Stimulated activated CD8-positive, alpha-beta memory T cell treated with anti-CD3 and anti-CD28 coated beads, Interleukin-7, amount 100 ng/mL, for 24 hours (primary cell): ENCODE measurements at regions not wholly inside any gene's neighbourhood (a gene's known extent, or its start where the extent isn't known, plus 50 kb on each side); places are given as distances from the start of the nearest gene placed in this dataset.
"Not testable (repeated sequence)": the region's sequence is repeated elsewhere in the genome, so short reads cannot be mapped to it uniquely, and the experiment has no call there.

ENCODE experiments used
- DNase-seq: peaks from one replicate; pipeline ENCODE4 v3.0.0-alpha.2; 2020; ENCODE audit warnings: low read depth

- no peak for DNase-seq
These were observed 546.6 kb downstream of the KCTD12 start for GRCh38 chr13:76339649-76340048.

GRCh38 chr13:76338003-76338402 lies 548.2 kb downstream of the KCTD12 start:
- no peak for DNase-seq

DNA sequence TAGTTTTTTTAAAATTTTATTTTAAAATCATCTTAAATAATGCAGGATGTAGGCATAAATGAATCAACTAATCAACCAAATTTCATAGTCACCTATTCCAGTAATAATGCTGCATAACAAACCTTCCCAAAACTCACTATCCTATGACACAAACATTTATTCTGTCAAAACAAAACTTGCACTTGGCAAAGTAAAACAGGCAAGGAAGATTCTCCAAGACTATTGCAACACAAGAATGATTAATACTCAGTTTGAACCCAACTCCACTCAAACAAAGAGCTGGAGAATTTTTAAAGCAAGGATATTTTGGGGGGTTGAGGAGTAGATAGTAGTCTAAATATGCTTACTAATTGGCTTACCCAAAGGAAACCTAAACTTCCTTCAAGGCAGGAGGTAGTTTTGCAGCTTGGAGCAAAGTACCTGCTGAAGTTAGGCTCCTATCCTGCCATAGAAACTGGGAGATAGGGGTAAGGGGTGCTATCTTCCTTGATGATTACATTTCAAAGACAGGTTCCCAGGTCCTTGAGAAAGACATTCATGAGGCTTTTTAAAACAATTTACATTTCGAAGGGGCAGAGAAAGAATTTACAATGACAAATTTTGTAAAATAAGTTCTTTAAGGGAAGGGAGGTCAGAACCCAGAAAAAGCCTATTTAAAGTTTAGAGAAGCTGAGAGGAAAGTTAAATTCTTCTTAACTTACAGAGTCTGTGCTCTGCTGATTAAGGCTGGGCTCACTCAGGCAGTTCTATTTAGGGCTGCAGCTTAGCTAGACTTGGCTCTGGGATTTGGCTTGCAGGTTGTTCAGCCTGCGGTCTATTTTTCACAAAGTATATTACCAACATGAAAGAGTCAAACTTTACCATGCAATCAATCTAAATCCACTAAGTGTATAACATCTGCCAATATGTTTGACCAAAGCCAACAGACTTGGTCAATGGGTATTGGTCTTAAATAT lies 549.0 kb downstream of the KCTD12 start:
- no peak for DNase-seq

- no peak for DNase-seq
These were observed 550.7 kb downstream of the KCTD12 start for GRCh38 chr13:76335463-76335862.

GRCh38 chr13:76331943-76332712 lies 554.1 kb downstream of the KCTD12 start:
- no peak for DNase-seq

DNA sequence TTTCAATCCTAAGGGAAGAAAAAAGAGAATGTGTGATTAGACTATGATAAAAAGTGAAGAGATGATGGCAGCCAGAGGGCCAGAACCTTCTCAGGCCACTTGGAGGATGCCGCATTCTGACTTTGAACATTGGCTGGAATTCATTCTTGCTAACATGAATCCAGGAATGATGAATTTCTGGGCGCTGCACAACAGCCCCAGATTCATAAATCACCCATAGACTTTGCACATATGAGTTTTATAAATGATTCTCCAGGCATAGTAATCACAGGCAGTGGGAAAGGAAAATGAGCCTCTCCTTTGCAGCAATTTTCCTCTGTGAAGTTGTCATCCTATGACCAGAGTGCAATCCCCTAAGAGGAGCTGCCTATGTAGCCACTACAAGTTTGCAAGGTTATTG lies 555.4 kb downstream of the KCTD12 start:
- no peak for DNase-seq

DNA sequence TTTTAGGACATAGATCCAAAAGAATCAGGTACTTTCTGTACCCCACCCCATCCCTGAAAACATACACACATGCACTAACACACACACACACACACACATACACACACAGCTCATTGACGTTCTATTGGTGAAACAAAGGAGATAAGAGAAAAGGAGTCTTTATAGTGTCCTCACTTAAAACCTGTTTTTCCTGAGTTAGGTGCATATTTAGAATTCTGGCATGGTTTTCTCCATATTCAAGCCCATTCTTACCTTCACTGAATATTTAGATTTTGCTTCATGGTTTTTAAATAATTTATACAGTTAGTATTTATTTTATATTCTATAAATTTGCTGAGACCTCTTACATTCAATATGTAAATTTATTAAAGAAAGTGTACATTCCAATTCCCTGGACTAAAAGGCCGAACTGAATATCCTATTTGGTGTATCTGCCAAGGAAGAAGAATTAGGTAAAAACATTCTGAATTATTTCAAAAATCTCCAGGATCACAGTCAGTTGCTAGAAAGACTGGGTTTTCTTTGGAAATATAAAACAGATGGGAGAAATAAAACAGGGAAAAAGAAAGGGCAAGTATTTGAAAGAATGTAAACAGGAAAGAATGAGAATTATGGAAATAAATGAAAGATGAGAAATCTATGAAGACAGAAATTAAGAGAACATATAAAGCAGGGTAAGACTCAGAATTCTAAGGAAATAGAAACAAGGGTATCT lies 556.2 kb downstream of the KCTD12 start:
- DNase-seq, result no peak

GRCh38 chr13:76329004-76329403 lies 557.2 kb downstream of the KCTD12 start:
- DNase-seq, result no peak

DNA sequence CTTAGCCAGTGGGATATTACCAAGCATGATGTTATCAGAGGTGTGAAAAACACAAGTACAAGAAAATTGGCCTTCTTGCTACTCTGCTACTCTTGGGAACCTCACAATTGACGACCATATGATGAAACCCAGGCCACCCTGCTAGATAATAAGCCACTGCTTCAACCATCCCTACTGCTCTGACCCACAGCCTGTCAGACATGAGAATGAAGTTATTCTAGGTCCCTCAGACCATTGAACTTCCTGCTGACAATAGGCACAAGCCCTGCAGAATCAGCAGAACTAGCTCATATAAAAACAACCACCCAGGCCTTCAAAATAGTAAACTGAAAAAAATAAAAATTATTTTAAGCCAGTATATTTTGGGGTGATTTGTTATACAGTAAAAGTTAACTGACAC lies 559.9 kb downstream of the KCTD12 start:
- DNase-seq, result no peak

GRCh38 chr13:76319921-76320320 lies 566.3 kb downstream of the KCTD12 start:
- no peak for DNase-seq

DNA sequence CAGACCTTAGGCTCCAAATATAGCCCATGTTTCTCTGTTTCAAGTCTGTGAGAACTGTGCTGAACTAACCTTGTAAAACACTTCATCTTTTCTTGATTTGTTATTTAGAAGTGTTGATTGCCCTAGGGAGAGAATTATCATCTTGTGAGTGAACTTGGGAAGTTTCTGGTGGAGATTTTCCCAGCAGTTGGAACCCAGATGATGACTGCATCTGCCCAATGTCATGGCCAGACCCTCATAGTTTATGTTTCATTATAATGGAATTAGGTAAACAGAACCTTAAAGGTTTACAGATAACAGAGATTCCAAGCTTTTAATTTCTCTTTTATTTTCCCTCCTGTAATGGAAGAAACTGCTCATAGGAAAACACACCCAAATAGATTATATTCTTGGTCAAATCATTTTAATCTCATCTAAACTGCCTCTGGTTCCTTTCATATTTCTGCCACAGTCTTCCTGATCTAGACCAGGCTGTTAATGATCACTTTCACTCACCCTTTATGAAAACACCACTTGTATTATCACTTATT lies 569.1 kb downstream of the KCTD12 start:
- DNase-seq, result no peak

GRCh38 chr13:76314495-76314894 lies 571.7 kb downstream of the KCTD12 start:
- DNase-seq, result no peak

- DNase-seq, result no peak
These were observed 579.1 kb downstream of the KCTD12 start for GRCh38 chr13:76307142-76307541.

DNA sequence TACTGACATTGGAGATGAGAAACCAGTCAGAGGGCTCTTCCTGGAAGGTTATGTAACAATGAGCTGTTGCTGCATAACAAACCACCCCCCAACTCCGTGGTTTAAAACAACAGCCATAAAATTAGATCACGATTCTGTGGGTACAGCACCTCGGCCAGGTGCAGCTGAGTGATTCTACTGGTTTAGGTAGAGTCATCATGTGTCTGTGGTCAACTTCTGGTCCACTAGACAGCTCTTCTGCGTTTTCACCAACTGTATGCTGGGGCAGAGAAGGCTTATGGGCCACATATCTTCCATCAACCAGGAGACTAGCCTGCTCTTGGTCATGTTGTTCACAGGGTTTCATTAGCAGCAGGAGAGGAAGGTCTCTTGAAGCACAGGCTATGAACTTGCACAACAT lies 585.5 kb downstream of the KCTD12 start:
- no peak for DNase-seq

GRCh38 chr13:76297331-76297730 lies 588.9 kb downstream of the KCTD12 start:
- DNase-seq, result no peak

GRCh38 chr13:76296751-76297150 lies 589.5 kb downstream of the KCTD12 start:
- no peak for DNase-seq

GRCh38 chr13:76295020-76295419 lies 591.2 kb downstream of the KCTD12 start:
- not testable (repeated sequence) for DNase-seq

- DNase-seq, result no peak
These were observed 592.5 kb downstream of the KCTD12 start for GRCh38 chr13:76293751-76294150.

- no peak for DNase-seq
These were observed 592.9 kb downstream of the KCTD12 start for GRCh38 chr13:76293346-76293745.

- no peak for DNase-seq
These were observed 593.5 kb downstream of the KCTD12 start for GRCh38 chr13:76292726-76293125.

DNA sequence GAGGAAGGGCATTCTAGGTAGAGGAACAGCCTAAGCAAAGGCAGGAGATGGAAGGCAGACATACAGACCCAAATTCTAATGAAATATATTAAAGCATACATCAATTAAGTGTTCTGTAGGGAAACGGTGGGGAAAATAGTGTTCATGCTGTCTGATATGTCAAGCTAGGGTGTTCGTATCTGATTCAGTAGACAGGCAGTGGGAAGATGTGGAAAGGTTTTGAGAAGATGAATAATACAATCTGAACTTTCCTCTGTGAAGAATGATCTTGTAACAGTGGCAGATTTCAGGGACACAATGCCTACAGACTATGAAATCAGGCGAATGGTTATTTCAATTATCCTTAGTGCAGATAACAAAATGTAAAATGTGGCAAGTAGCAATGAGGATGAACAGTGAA lies 594.2 kb downstream of the KCTD12 start:
- no peak for DNase-seq

- DNase-seq, result no peak
These were observed 596.6 kb downstream of the KCTD12 start for GRCh38 chr13:76289558-76289957.
